Suprapubic skin (tissue), 4 donors: ENCODE measurements at regions not wholly inside any gene's neighbourhood (a gene's known extent, or its start where the extent isn't known, plus 50 kb on each side); places are given as distances from the start of the nearest gene placed in this dataset.
A peak's percentile ranks its signal among the peaks of the same experiment; 100 is the strongest.

Source experiments
- DNase-seq, 2 donors: peaks; one replicate each; pipeline ENCODE4 v3.0.0-alpha.2; 2019; ENCODE audit warnings: low spot score in 2 of 2
- H3K27ac ChIP-seq: fragments of 200-600 bp; sonication (generic); one replicate; pipeline ENCODE4 v1.5.1; 2019
- H3K27me3 ChIP-seq: fragments of 200-600 bp; sonication (generic); one replicate; pipeline ENCODE4 v1.5.1; 2019
- H3K36me3 ChIP-seq: fragments of 200-600 bp; sonication (generic); one replicate; pipeline ENCODE4 v1.5.1; 2019
- H3K4me1 ChIP-seq: fragments of 200-600 bp; sonication (generic); one replicate; pipeline ENCODE4 v1.5.1; 2019
- H3K4me3 ChIP-seq: fragments of 200-600 bp; sonication (generic); one replicate; pipeline ENCODE4 v1.5.1; 2019; ENCODE audit warnings: mild to moderate bottlenecking
- H3K9me3 ChIP-seq: fragments of 200-600 bp; sonication (generic); one replicate; pipeline ENCODE4 v1.5.1; 2019
- EP300 ChIP-seq: sonication (generic); formaldehyde crosslinking; IDR thresholded peaks from one replicate; pipeline ENCODE4 v1.6.1; 2017; ENCODE audit warnings: antibody characterized with exemption
- POLR2A ChIP-seq, 2 donors: fragments of 450-650 bp; IDR thresholded peaks; one replicate each; pipeline ENCODE4 v1.6.1; 2017; ENCODE audit warnings: antibody characterized with exemption in 2 of 2, mild to moderate bottlenecking in 2 of 2, moderate library complexity in 2 of 2
- POLR2AphosphoS5 ChIP-seq, 3 donors: sonication (generic); formaldehyde crosslinking; IDR thresholded peaks; one replicate each; pipeline ENCODE4 v1.6.1; 2017; ENCODE audit warnings: antibody characterized with exemption in 3 of 3
- WGBS: methylation state at CpG from one replicate; pipeline ENCODE4 v1.1.5; 2018; 5-methylcytosine and 5-hydroxymethylcytosine counted together
- TF ChIP-seq, protein P1 (sequence below), 2 donors: fragments of 200-600 bp in 1 of 2; fragments of 450-650 bp in 1 of 2; sonication (generic) in 1 of 2; IDR thresholded peaks; one replicate each; pipeline ENCODE4 v1.5.1; 2016 to 2019; ENCODE audit warnings: antibody characterized with exemption in 2 of 2, mild to moderate bottlenecking in 1 of 2, moderate library complexity in 1 of 2

DNA sequence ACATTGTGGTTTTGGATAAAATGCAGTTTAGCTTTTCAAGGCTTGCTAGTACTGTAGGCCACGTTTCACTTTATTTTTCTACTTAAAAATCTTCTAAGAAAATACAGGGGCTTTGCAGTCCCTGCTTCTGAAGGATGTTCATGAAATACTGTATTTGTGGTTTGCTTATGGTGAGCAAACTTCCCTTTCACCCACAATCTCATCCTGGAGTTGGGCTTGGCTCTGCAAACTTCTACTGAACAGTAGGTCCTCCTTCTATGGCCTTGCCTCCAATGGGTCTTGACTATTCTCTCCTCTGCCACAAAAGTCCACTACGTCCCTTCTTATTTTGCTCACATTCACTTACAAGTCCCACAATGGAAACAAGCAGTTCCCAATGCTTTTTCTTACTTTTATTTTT is 502.7 kb upstream of the KLF4 start:
- Histone ChIP-seq H3K27me3 (no peaks in the 10 kb centered on the region), H3K9me3 (no peaks in the 10 kb centered on the region), H3K4me3 (no peak overlapping the region), H3K36me3 (no peaks in the 10 kb centered on the region), H3K27ac (no peak overlapping the region), H3K4me1 (peaks cover 8% of the 10 kb centered on the region)
- TF ChIP-seq EP300, result no peak
- TF ChIP-seq POLR2AphosphoS5 (IDR thresholded peaks at IDR 0.05), result no peak
- TF ChIP-seq, protein P1, sequence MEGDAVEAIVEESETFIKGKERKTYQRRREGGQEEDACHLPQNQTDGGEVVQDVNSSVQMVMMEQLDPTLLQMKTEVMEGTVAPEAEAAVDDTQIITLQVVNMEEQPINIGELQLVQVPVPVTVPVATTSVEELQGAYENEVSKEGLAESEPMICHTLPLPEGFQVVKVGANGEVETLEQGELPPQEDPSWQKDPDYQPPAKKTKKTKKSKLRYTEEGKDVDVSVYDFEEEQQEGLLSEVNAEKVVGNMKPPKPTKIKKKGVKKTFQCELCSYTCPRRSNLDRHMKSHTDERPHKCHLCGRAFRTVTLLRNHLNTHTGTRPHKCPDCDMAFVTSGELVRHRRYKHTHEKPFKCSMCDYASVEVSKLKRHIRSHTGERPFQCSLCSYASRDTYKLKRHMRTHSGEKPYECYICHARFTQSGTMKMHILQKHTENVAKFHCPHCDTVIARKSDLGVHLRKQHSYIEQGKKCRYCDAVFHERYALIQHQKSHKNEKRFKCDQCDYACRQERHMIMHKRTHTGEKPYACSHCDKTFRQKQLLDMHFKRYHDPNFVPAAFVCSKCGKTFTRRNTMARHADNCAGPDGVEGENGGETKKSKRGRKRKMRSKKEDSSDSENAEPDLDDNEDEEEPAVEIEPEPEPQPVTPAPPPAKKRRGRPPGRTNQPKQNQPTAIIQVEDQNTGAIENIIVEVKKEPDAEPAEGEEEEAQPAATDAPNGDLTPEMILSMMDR (IDR thresholded peaks at IDR 0.05), result no peak
- TF ChIP-seq POLR2A (IDR thresholded peaks at IDR 0.05), result no peak
- no peak for DNase-seq
- 74% methylated on average over 2 of the region's 2 CpGs for WGBS

DNA sequence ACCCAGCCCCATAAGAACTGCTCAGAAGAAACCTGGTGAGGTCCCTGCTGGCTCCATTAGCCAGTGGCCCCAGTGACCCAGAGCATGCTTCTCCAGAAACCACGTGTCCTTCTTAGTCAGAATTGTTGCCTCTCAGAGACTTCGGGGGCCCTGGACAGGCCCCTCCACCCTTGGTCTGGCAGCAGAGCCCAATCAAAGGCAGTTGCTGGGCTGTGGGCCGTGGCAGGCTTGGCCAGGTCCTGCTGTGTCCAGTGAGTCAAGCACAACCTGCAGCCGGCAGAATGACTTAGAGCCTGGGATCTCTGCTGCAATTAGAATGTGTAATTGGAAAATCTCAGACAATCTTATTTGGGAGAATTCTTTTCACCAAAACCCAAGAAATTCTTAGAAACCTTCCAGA is 502.0 kb upstream of the KLF4 start:
- H3K27me3 ChIP-seq, result no peaks in the 10 kb centered on the region
- H3K36me3 ChIP-seq, result no peaks in the 10 kb centered on the region
- peaks cover 8% of the 10 kb centered on the region for H3K4me1 ChIP-seq
- TF ChIP-seq EP300 (no peak), POLR2AphosphoS5 (IDR thresholded peaks at IDR 0.05) (no peak), POLR2A (IDR thresholded peaks at IDR 0.05) (no peak)
- TF ChIP-seq, protein P1 (IDR thresholded peaks at IDR 0.05), result no peak
- H3K9me3 ChIP-seq, result no peaks in the 10 kb centered on the region
- no peak overlapping the region for H3K4me3 ChIP-seq
- DNase-seq, result no peak
- WGBS, result 100% methylated on average over 1 of the region's 4 CpGs
- no peak overlapping the region for H3K27ac ChIP-seq

DNA sequence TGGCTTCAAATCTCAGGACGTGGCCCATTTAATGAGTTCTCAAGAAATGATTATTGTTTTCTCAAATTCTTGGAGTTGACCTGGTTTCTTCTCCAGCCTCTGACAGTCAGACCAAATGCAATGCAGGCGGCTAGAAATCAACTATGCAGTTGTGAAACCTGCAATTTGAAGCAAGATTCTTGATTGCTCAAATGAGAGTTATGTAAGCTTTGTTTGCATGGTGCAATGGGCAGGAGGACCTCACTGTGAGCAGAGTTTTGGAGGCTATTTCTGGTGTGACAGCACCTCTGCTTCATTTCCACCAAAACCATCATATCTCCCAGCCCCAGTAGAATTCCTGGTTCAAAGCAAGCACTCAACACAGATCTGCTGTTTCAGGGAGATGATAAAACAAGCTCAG is 500.0 kb upstream of the KLF4 start:
- TF ChIP-seq, protein P1 (IDR thresholded peaks at IDR 0.05), result no peak
- TF ChIP-seq EP300 (no peak), POLR2AphosphoS5 (IDR thresholded peaks at IDR 0.05) (peak; percentile 68 to 98 (median 72)), POLR2A (IDR thresholded peaks at IDR 0.05) (no peak)
- Histone ChIP-seq H3K36me3 (no peaks in the 10 kb centered on the region), H3K27me3 (no peaks in the 10 kb centered on the region), H3K9me3 (no peaks in the 10 kb centered on the region), H3K4me1 (peaks cover 8% of the 10 kb centered on the region), H3K27ac (peak overlapping the region; percentile 57), H3K4me3 (no peak overlapping the region)
- WGBS, result 62% methylated on average over 2 of the region's 2 CpGs
- no peak for DNase-seq

DNA sequence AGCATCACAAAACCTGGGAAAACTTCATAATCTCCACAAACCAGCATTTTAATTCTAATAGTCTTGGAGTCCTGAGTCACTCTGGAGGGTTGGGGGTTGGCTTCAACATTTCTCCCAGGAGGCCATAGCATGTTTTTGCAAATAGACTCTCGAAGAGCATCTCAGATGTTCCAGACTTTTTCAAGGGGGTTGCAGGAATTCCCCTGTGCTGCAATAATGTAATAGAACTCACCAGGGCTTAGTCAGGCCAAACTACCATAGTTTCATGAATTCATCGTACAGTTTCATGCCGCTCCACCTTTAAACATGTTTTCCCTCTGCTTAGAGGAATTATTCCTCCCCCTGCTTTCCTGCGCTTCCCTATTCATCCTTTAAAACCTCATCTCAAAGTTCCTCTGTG is 499.5 kb upstream of the KLF4 start:
- WGBS, result 43% methylated on average over 4 of the region's 4 CpGs
- Histone ChIP-seq H3K36me3 (no peaks in the 10 kb centered on the region), H3K4me3 (no peak overlapping the region), H3K9me3 (no peaks in the 10 kb centered on the region), H3K4me1 (peaks cover 8% of the 10 kb centered on the region), H3K27ac (peak overlapping the region; percentile 57), H3K27me3 (no peaks in the 10 kb centered on the region)
- TF ChIP-seq, protein P1 (IDR thresholded peaks at IDR 0.05), result no peak
- no peak for TF ChIP-seq POLR2A (IDR thresholded peaks at IDR 0.05)
- TF ChIP-seq POLR2AphosphoS5 (IDR thresholded peaks at IDR 0.05), result no peak
- TF ChIP-seq EP300, result no peak
- DNase-seq, result no peak

DNA sequence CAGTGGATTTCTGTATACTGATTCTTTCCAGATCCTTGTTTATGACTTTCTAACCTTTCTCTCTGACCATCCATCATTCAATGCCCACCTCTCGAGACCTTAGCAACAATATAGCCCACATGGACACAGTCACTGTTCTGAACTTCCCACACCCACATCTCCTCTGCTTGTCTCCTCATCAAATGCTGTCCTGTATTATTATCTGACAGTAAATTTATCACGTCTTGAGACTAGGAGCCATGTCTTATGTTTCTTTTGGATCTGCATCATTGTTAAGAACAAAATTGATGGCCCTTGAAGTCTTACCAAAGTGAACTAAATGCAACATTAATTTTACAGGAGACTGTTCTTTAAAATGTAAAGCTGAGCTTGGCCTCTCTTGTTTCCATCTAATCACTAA is 495.4 kb upstream of the KLF4 start:
- TF ChIP-seq POLR2AphosphoS5 (IDR thresholded peaks at IDR 0.05), result no peak
- TF ChIP-seq, protein P1 (IDR thresholded peaks at IDR 0.05), result no peak
- no peak for TF ChIP-seq EP300
- TF ChIP-seq POLR2A (IDR thresholded peaks at IDR 0.05), result no peak
- Histone ChIP-seq H3K4me3 (no peak overlapping the region), H3K36me3 (no peaks in the 10 kb centered on the region), H3K27ac (no peak overlapping the region), H3K27me3 (no peaks in the 10 kb centered on the region), H3K4me1 (peaks cover 18% of the 10 kb centered on the region), H3K9me3 (no peaks in the 10 kb centered on the region)
- 85% methylated on average over 2 of the region's 2 CpGs for WGBS
- DNase-seq, result no peak
